IMR-90 (cell line): ENCODE measurements at regions not wholly inside any gene's neighbourhood (a gene's known extent, or its start where the extent isn't known, plus 50 kb on each side); places are given as distances from the start of the nearest gene placed in this dataset.

Experiments used
- CHD1 ChIP-seq: IDR thresholded peaks from 2 replicates; pipeline ENCODE4 v1.6.1; 2012; ENCODE audit warnings: low read depth, low read length, improper control_type of control experiment
- MAFK ChIP-seq: IDR thresholded peaks from 2 replicates; pipeline ENCODE4 v1.6.1; 2012; ENCODE audit warnings: low read depth, low read length, improper control_type of control experiment
- MAZ ChIP-seq: IDR thresholded peaks from 2 replicates; pipeline ENCODE4 v1.6.1; 2012; ENCODE audit warnings: low read depth, mild to moderate bottlenecking, low read length, improper control_type of control experiment, moderate library complexity, borderline replicate concordance
- MXI1 ChIP-seq: IDR thresholded peaks from 2 replicates; pipeline ENCODE4 v1.6.1; 2012; ENCODE audit warnings: low read depth, mild to moderate bottlenecking, low read length, moderate library complexity, borderline replicate concordance
- POLR2A ChIP-seq: IDR thresholded peaks from 2 replicates; pipeline ENCODE4 v1.6.1; 2012; ENCODE audit warnings: mild to moderate bottlenecking, low read depth, low read length
- RAD21 ChIP-seq: IDR thresholded peaks from 2 replicates; pipeline ENCODE4 v1.6.1; 2012; ENCODE audit warnings: low read length, improper control_type of control experiment
- RFX5 ChIP-seq: IDR thresholded peaks from 2 replicates; pipeline ENCODE4 v1.8.0; 2012; ENCODE audit warnings: low read depth, mild to moderate bottlenecking, low read length, moderate library complexity
- TF ChIP-seq, protein P1 (sequence below): conservative IDR thresholded peaks from 2 replicates; pipeline ENCODE4 v1.5.1; 2012; ENCODE audit warnings: mild to moderate bottlenecking, low read depth, low read length, improper control_type of control experiment

DNA sequence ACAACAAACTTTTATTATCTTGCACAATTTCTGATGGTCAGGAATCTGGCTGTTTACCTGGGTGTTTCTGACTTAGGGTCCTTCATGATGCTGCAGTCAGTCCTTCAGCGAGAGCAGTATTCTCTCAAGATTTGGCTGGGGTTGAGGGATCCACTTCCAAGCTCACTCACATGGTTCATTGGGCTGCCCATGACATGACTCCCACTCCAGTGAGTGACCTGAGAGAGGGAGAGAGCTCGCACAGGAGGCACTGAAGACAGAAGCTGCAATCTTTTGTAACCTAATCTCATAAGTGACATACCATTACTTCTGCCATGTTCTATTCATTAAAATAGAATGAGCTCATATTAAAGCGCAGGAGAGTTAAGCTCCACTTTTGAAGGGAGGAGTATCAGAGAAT lies 212.6 kb downstream of the SPATA31D1 start:
- TF ChIP-seq POLR2A = no peak
- TF ChIP-seq, protein P1, sequence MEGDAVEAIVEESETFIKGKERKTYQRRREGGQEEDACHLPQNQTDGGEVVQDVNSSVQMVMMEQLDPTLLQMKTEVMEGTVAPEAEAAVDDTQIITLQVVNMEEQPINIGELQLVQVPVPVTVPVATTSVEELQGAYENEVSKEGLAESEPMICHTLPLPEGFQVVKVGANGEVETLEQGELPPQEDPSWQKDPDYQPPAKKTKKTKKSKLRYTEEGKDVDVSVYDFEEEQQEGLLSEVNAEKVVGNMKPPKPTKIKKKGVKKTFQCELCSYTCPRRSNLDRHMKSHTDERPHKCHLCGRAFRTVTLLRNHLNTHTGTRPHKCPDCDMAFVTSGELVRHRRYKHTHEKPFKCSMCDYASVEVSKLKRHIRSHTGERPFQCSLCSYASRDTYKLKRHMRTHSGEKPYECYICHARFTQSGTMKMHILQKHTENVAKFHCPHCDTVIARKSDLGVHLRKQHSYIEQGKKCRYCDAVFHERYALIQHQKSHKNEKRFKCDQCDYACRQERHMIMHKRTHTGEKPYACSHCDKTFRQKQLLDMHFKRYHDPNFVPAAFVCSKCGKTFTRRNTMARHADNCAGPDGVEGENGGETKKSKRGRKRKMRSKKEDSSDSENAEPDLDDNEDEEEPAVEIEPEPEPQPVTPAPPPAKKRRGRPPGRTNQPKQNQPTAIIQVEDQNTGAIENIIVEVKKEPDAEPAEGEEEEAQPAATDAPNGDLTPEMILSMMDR = no peak
- TF ChIP-seq MXI1 = no peak
- TF ChIP-seq MAFK = no peak
- TF ChIP-seq RFX5 = no peak
- TF ChIP-seq MAZ = no peak
- TF ChIP-seq RAD21 = no peak
- no peak for TF ChIP-seq CHD1
